ENCODE measurements at regions not wholly inside any gene's neighbourhood (a gene's known extent, or its start where the extent isn't known, plus 50 kb on each side); places are given as distances from the start of the nearest gene placed in this dataset.

DNA sequence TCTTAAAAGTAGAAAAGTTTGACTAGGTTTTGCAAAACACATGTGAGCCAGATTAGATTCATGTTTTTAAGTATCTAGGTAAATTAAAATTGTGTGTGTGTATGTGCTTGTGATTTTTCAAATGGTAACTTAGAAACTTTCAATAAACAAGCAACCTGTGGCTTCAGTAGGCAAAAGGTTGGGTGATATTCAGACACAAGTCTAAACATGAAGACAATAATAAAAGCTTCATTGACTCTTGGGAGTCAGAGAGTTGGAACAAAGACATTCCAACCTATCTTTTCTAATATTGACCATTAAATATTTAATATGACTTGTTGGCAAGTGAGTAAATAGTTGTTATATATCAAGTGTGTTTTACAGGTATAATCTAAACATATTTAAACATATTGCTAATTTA lies 1049.6 kb upstream of the ADGRL4 start:
- no peak for DNase-seq (ENCODE audit: low read depth)

DNA sequence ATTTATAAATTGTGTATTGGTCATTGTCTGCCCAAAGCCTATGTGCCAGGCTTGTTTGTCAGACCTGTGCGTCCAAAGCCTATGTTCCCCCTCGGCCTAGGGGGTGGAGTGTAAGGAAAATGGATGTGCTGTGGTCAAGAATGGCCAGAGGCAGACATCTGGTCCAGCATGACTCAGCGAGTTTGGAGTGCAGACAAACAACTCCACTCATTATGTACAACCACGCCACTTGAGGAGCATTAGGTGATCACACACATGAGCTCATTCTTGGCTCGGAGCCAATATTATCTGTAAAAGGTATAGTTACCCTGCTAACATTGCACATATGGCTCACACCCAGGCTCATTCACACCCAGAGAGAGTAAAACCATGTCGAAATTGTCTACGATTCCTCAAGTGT lies 1047.6 kb upstream of the ADGRL4 start:
- DNase-seq (ENCODE audit: low read depth), result no peak

- DNase-seq (ENCODE audit: low read depth), result no peak
Measured at GRCh38 chr1:80053613-80054012, 1047.1 kb upstream of the ADGRL4 start.

DNA sequence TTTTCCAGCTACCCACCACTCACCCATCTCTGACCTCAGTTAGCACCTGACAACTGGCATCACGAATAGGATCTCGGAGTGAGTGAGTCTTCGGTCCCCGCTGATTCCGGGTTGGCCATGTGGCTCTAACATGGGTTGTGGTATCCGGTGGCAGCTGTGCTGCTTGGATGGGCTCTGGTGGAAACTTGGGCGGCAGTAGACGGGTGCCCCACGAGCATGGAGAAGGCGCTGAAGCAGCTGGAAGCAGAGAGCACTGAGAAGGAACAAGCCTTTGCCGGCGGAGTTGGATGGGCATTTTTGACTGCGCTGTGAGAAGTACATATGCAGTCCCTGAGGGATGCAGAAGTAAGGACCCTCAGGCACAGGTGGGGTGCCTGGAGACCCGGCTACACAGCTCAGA lies 1044.0 kb upstream of the ADGRL4 start:
- no peak for DNase-seq (ENCODE audit: low read depth)

DNA sequence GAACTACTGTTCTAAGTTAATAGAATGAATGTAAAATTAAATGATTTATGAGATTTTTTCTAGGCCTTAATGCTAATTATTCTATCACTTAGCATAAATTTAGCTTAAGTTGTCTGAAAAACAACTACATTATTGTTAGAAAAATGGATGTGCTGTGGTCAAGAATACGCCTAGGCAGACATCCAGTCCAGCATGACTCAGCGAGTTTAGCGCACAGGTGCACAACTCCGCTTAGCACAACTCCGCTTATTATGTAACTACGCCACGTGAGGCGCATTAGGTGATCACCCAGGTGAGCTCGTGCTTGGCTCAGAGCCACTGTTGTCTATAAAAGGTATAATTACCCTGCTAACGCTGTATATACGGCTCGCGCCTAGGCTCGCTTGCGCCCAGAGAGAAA lies 1043.6 kb upstream of the ADGRL4 start:
- DNase-seq (ENCODE audit: low read depth), result no peak

DNA sequence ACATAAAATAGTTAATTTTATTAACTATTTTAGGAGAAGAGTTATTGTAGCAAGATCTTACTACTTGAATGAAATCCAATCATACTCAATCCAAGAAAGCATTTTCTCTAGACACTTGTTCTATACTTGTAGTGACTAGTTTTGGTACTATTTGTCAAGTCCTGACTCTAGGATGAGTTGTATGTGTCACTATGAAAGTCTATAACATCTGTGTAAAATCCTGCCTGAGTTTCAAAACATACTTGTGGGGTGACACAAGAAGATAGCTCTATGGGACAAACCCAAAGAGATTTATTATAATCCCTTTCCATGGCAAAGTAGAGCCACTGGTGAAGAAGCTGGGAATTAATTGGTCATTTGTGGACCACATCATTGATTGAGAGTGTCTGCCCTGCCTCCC lies 1042.2 kb upstream of the ADGRL4 start:
- no peak for DNase-seq (ENCODE audit: low read depth)

DNA sequence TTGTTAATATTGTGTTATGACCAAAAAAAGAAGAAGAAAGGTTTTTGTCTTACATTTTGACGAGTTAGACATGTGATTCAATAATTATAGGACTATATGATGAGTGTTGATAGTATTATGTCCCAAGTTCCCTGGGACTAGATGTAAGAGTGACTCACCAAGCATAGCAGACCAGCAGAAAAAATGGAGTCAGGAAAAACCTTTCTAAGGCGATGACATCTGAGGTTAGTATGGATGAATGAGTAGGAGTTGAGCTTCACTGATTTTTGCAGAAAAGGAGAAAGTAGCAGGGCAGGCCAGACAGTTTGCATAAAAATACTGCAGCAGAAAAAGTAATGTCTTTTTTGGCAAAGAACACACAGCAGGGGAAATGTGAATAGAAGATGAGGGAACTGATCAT lies 1041.3 kb upstream of the ADGRL4 start:
- no peak for DNase-seq (ENCODE audit: low read depth)

DNA sequence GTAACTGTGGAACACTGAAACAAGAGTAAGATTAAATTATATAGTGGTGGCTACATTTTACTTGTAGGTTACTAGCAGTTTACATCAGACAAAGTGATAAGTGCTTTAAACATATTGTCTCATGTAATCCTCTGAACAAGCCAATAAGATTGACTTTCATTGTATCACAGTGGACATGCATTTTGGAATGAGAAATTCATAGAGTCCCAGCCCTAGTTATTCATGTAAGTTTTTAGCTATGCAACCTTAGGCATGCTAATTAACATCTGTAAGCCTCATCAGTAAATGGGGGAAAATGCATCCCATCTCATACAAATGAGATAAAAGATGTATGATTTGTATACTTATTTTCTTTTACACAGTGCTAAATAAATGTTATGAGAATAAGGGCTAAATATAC lies 1038.1 kb upstream of the ADGRL4 start:
- DNase-seq (ENCODE audit: low read depth), result no peak

DNA sequence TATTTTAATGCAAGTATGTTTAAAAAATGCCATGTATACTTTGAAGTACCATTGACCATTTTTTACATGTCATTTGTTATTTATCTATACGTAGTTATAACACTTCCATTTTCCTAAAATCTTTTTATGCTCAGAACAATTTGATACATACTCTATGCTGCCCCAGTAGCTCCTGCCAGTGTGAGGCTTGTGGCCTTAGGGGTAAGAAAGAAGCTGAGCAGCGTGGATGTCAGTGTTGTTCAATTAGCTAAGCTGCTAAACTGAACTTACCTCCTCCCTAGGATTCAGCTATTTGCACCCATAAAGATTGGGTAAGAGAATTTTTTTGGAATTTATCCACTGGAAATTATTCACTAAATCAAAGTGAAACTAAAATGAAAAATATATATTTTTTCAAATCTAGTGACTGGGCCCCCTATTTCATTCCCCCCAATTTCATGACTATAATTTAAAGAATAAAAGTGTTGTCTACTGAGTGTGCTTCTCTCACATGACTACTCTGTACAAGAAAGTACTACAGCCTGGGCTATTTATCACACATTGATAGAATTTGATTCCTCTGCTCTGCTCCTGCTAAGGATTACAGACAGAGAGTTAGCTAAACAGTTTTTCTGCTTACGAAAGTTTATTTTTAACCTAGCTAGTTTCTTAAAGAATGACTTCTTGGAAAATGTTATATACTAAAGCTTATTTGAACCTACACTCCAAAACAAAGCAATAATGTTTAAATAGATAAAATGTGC lies 1030.3 kb upstream of the ADGRL4 start:
- no peak for DNase-seq (ENCODE audit: low read depth)

- no peak for DNase-seq (ENCODE audit: low read depth)
Measured at GRCh38 chr1:80023358-80023757, 1016.8 kb upstream of the ADGRL4 start.

DNA sequence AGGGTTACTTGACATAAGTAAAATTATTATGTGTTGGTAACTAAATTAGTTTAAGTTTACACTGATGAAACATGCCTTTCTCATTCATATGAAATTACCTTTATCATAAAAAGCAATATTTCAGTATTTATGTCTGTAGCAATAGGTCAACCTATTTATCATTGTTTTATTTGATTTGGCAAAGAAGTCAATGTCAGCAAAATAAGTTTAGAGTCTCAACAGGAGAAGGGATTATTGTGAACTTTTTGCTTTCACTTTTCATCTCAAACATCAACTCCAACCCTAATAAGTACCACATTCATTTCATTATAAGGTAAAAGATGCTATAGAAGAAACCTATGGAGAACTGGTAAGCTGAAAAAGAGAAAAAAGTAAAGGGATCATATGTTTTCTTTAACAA lies 1015.4 kb upstream of the ADGRL4 start:
- no peak for DNase-seq (ENCODE audit: low read depth)

GRCh38 chr1:80018348-80018747 lies 1011.8 kb upstream of the ADGRL4 start:
- DNase-seq (ENCODE audit: low read depth), result no peak

DNA sequence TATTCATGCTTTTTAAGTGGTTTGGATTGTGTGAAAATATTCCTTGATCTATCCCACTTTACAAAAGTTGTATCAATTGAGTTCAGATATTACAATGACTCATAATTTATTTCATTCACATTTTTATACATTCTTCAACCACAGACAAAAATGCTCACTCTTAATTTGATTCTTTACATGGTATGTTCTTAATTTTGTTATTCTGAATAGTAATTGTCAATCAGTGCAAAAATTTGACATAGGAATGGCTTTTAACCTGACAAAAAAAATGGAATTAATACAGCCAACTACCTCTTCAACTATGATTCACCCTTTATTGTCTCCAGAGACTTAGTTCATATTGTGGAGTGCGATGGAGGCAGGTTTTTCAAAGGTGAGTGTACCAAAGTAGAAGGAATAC lies 1002.4 kb upstream of the ADGRL4 start:
- no peak for DNase-seq (ENCODE audit: low read depth)

DNA sequence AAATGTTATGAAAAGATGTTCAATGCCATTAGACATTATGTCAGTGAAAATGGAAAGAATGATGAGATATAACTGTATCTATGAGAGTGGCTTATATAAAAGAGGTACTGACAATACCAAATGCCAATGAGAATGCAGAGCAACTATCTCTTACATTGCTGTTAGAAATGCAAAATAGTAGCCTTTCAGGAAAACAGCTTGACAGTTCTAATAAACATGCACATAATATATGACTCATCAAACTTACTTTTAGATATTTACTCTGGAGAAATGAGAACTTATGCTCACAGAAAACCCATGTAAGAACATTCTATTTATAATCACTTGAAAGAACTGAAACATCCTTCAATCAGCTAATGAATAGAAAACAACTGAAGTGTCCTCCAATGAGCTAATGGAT lies 996.7 kb upstream of the ADGRL4 start:
- DNase-seq (ENCODE audit: low read depth), result no peak

- no peak for DNase-seq (ENCODE audit: low read depth)
Measured at GRCh38 chr1:79988401-79988800, 981.9 kb upstream of the ADGRL4 start.

DNA sequence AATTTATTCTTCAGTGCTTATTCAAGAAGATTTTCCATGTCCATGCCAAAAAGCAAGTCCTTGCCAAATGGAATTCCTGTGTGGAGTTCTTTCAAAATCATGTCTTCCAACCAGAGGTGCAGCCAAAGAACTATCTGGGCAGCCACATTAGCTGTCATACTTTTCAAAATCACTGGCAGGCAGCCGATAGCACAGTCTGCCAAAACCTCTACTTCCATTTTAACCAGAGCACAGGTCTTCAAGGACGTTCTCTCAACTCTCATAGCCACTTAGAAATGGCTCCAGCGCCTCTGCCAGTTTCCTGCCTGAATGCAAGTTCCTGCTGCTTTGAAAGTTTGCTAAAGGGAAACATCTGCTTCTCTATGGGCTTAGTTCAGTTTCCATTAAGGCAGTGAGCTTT lies 975.7 kb upstream of the ADGRL4 start:
- no peak for DNase-seq (ENCODE audit: low read depth)

DNA sequence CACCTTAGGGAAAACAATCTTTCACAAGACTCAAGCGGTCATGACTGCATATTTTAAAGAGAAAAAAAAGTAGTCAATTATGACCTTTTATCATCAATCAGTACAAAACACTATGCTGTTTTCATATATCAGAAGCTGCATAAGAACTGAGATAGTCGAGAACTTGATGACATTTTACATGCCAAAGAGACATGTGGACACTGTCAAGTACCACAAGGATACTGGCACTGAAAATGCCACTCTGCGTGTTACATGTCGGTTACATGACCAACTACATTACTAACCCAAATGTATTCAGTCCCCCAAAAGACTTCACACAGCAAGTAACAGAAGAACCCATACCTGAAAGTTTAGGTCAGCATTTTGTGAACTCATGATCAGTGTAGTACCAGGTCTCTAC lies 975.0 kb upstream of the ADGRL4 start:
- no peak for DNase-seq (ENCODE audit: low read depth)

DNA sequence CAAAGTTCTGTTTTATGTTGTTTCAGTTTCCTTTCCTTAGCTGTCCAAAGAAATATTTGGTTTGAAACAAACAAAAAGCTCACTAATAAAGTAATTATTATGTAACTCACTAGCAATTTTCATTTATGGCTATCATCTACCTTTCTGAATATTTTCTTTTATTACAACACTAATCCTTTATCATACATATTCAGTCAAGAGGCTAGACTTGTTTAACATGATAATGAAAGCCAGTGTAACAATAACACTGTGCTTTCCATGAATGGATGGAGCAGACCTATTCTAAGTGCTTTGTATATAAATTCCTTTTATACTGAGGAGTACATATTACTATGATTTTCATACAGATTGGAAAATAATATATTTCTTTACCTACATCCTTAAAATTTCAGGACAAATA lies 972.8 kb upstream of the ADGRL4 start:
- DNase-seq (ENCODE audit: low read depth), result no peak

- no peak for DNase-seq (ENCODE audit: low read depth)
Measured at GRCh38 chr1:79976287-79976686, 969.8 kb upstream of the ADGRL4 start.

DNA sequence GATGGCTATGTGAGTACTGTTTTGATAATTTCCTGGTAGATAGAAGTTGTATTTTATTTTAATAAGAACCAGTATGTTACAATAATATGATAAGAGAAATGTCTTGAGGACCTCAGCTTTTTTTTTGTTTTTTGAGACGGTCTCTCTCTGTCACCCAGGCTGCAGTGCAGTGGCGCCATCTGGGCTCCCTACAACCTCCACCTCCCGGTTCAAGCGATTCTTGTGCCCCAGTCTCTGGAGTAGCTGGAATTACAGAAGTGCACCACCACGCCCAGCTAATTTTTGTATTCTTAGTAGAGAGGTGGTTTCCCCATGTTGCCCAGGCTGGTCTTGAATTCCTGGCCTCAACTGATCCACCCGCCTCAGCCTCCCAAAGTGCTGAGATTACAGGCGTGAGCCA lies 968.1 kb upstream of the ADGRL4 start:
- DNase-seq (ENCODE audit: low read depth), result no peak

DNA sequence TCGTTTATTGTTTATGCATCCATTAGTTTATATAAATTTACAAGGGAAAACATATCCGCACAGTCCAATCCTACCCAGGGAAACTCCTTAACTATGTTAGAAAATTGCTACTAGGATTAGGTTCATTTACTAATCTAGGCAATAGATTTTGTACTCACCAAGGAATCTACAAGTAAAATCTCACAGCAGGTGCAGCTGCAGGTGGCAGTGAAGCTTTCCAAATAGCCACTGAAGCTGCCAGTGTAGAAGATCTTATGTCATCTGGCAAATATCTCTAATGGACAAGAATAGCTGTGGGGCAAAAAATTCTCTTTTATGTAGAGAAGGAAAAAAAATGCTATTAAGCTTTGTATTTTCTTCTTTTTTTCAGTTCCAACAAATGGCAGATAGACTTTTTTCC lies 963.4 kb upstream of the ADGRL4 start:
- no peak for DNase-seq (ENCODE audit: low read depth)

GRCh38 chr1:79966438-79966837 lies 959.9 kb upstream of the ADGRL4 start:
- DNase-seq (ENCODE audit: low read depth), result no peak

GRCh38 chr1:79959635-79960034 lies 953.1 kb upstream of the ADGRL4 start:
- DNase-seq (ENCODE audit: low read depth), result no peak

GRCh38 chr1:79955966-79956365 lies 949.4 kb upstream of the ADGRL4 start:
- no peak for DNase-seq (ENCODE audit: low read depth)

GRCh38 chr1:79950511-79950910 lies 944.0 kb upstream of the ADGRL4 start:
- no peak for DNase-seq (ENCODE audit: low read depth)
